Glomerular visceral epithelial cell (primary cell): ENCODE measurements at regions not wholly inside any gene's neighbourhood (a gene's known extent, or its start where the extent isn't known, plus 50 kb on each side); places are given as distances from the start of the nearest gene placed in this dataset.

Experiments
- DNase-seq: peaks from one replicate; pipeline ENCODE4 v3.0.0-alpha.2; 2016; ENCODE audit errors: extremely low spot score

GRCh38 chr2:176388861-176389260 is 119.6 kb downstream of the MTX2 start:
- no peak for DNase-seq

GRCh38 chr2:176390276-176391147 is 121.3 kb downstream of the MTX2 start:
- no peak for DNase-seq

GRCh38 chr2:176391148-176391419 is 121.8 kb downstream of the MTX2 start:
- DNase-seq, result no peak

GRCh38 chr2:176392249-176392648 is 123.0 kb downstream of the MTX2 start:
- no peak for DNase-seq

GRCh38 chr2:176392744-176393414 is 123.6 kb downstream of the MTX2 start:
- no peak for DNase-seq

- no peak for DNase-seq
These were observed 126.1 kb downstream of the MTX2 start for GRCh38 chr2:176395273-176395854.

GRCh38 chr2:176398243-176399073 is 129.2 kb downstream of the MTX2 start:
- DNase-seq, result peak; percentile 20

GRCh38 chr2:176399074-176399598 is 129.9 kb downstream of the MTX2 start:
- DNase-seq, result no peak

- DNase-seq, result no peak
These were observed 136.2 kb downstream of the MTX2 start for GRCh38 chr2:176405477-176405876.

- DNase-seq, result no peak
These were observed 138.5 kb downstream of the MTX2 start for GRCh38 chr2:176407706-176408105.

GRCh38 chr2:176409671-176410070 is 140.4 kb downstream of the MTX2 start:
- no peak for DNase-seq

- DNase-seq, result no peak
These were observed 142.9 kb downstream of the MTX2 start for GRCh38 chr2:176412136-176412535.

GRCh38 chr2:176413786-176414185 is 144.5 kb downstream of the MTX2 start:
- DNase-seq, result no peak

- DNase-seq, result no peak
These were observed 145.4 kb downstream of the MTX2 start for GRCh38 chr2:176414641-176415040.

- DNase-seq, result no peak
These were observed 146.1 kb downstream of the MTX2 start for GRCh38 chr2:176415174-176415895.

GRCh38 chr2:176415937-176416499 is 146.8 kb downstream of the MTX2 start:
- no peak for DNase-seq

GRCh38 chr2:176418768-176419167 is 149.5 kb downstream of the MTX2 start:
- no peak for DNase-seq

GRCh38 chr2:176419591-176420071 is 150.4 kb downstream of the MTX2 start:
- DNase-seq, result peak; percentile 11

- peak; percentile 56 for DNase-seq
These were observed 152.2 kb downstream of the MTX2 start for GRCh38 chr2:176421297-176422050.

GRCh38 chr2:176423819-176424218 is 154.6 kb downstream of the MTX2 start:
- DNase-seq, result no peak
